RWPE2 (cell line): ENCODE measurements at regions not wholly inside any gene's neighbourhood (a gene's known extent, or its start where the extent isn't known, plus 50 kb on each side); places are given as distances from the start of the nearest gene placed in this dataset.

Experiments
- ATAC-seq: fragments of 200-7000 bp; cut with Tn5 transposase; 3 replicates; pipeline ENCODE4 v1.9.1; 2021; ENCODE audit warnings: low read depth
- DNase-seq: peaks from one replicate; pipeline ENCODE4 v3.0.0-alpha.2; 2020; ENCODE audit warnings: low spot score
- H3K27ac ChIP-seq: fragments of 450-650 bp; 2 replicates; pipeline ENCODE4 v1.5.1; 2017; ENCODE audit warnings: mild to moderate bottlenecking; ENCODE audit not compliant: poor library complexity, severe bottlenecking
- H3K27me3 ChIP-seq: fragments of 250-450 bp; sonication (Bioruptor Pico); 2 replicates; pipeline ENCODE4 v1.5.1; 2021; ENCODE audit warnings: mild to moderate bottlenecking, moderate library complexity; ENCODE audit not compliant: insufficient read depth, poor library complexity, severe bottlenecking
- H3K36me3 ChIP-seq: fragments of 250-450 bp; sonication (Bioruptor Pico); 2 replicates; pipeline ENCODE4 v1.5.1; 2020; ENCODE audit warnings: low read depth, mild to moderate bottlenecking, moderate library complexity
- H3K4me1 ChIP-seq: fragments of 250-450 bp; sonication (Bioruptor Pico); 2 replicates; pipeline ENCODE4 v1.5.1; 2021; ENCODE audit warnings: mild to moderate bottlenecking, moderate library complexity; ENCODE audit not compliant: insufficient read depth, poor library complexity, severe bottlenecking
- H3K4me3 ChIP-seq: fragments of 250-450 bp; sonication (Bioruptor Pico); 2 replicates; pipeline ENCODE4 v1.5.1; 2021; ENCODE audit warnings: mild to moderate bottlenecking, moderate library complexity; ENCODE audit not compliant: severe bottlenecking
- H3K9me3 ChIP-seq: fragments of 250-450 bp; sonication (Bioruptor Pico); 2 replicates; pipeline ENCODE4 v1.5.1; 2021; ENCODE audit warnings: mild to moderate bottlenecking, moderate library complexity; ENCODE audit not compliant: severe bottlenecking
- CTCF ChIP-seq: fragments of 450-650 bp; IDR thresholded peaks from one replicate; pipeline ENCODE4 v1.5.1; 2017; ENCODE audit warnings: mild to moderate bottlenecking, moderate library complexity; ENCODE audit not compliant: poor library complexity, severe bottlenecking

DNA sequence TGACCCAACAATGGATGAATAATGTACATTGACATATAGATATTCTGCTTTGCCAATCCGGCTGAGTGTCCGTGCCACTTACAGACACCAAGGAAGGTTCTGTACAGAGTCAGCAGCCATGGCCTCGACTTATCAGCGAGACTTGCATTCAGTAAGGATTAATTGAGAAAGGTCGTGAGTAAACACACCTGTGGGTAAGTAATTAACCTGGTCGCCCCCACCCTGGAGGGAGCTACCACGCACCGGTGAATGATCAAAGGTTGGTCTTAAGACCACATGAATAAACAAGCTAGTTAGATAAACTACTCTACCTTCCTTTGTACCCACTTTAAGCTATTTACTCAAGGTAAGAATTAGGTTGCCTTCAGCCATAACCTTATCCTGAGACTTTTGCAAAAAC is 66.5 kb upstream of the MFGE8 start:
- Histone ChIP-seq H3K4me3 (no peak overlapping the region), H3K9me3 (no peaks in the 10 kb centered on the region), H3K4me1 (peaks cover 4% of the 10 kb centered on the region), H3K36me3 (no peaks in the 10 kb centered on the region), H3K27me3 (no peaks in the 10 kb centered on the region), H3K27ac (no peak overlapping the region)
- DNase-seq = no peak
- no peak for ATAC-seq
- no peak for TF ChIP-seq CTCF

GRCh38 chr15:88980498-88980897 is 67.3 kb upstream of the MFGE8 start:
- H3K4me1 ChIP-seq = peaks cover 4% of the 10 kb centered on the region
- TF ChIP-seq CTCF = no peak
- ATAC-seq = no peak
- no peak overlapping the region for H3K27ac ChIP-seq
- H3K36me3 ChIP-seq = no peaks in the 10 kb centered on the region
- H3K9me3 ChIP-seq = no peaks in the 10 kb centered on the region
- H3K4me3 ChIP-seq = no peak overlapping the region
- H3K27me3 ChIP-seq = no peaks in the 10 kb centered on the region
- DNase-seq = no peak

GRCh38 chr15:88981244-88982215 is 68.4 kb upstream of the MFGE8 start:
- no peak overlapping the region for H3K27ac ChIP-seq
- H3K27me3 ChIP-seq = no peaks in the 10 kb centered on the region
- ATAC-seq = peak; percentile 79
- no peak for DNase-seq
- H3K4me3 ChIP-seq = no peak overlapping the region
- no peak for TF ChIP-seq CTCF
- no peaks in the 10 kb centered on the region for H3K36me3 ChIP-seq
- H3K4me1 ChIP-seq = peaks cover 4% of the 10 kb centered on the region
- H3K9me3 ChIP-seq = no peaks in the 10 kb centered on the region

DNA sequence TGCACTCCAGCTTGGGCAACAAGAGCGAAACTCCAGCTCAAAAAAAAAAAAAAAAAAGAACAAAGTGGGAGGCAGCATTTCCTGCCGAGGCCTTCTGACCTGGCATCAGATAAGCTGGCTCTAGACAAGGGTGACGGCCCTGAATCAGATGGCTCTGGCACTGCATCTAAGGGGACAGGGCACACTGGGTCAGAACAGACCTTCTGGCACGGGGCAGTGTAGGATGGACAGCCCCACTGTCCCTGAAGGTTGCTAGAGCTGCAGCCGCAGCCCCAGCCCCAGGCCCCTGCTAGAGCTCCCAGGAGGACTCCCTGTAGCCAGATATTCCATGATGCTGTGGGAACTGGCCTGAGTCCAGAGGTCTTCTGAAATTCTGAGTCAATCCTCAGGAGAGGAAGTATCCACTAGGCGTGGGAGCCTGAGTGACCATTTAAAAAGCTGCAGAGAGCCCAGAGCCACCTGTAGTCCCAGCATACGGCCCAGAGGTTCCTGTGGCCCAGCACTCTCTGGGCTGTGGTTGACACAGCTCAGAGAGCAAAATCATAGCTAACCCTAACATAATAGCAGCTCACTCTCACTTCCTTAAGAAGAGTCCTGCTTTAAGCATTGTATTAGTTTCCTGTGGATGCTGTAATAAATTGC is 69.2 kb upstream of the MFGE8 start:
- H3K9me3 ChIP-seq = no peaks in the 10 kb centered on the region
- H3K27ac ChIP-seq = no peak overlapping the region
- TF ChIP-seq CTCF = no peak
- no peak overlapping the region for H3K4me3 ChIP-seq
- peaks cover 4% of the 10 kb centered on the region for H3K4me1 ChIP-seq
- no peaks in the 10 kb centered on the region for H3K27me3 ChIP-seq
- DNase-seq (no peak), ATAC-seq (peak; percentile 63)
- H3K36me3 ChIP-seq = no peaks in the 10 kb centered on the region

DNA sequence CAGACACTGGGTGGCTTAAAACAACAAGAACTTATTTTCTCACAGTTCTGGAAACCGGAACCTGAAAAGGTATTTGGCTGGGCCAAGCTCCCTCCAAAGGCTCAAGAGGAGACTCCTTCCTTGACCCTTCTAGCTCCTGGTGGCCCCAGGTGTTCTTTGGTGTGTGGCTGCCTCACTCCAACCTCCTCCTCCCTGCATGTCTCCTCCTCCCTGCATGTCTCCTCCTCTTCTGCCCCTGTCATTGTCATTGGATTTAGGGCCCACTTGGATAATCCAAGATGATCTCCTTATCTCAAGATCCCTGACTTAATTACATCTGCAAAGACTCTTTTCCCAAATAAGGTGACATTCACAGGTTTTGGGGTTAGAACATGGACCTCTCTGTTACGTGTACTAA is 69.8 kb upstream of the MFGE8 start:
- H3K9me3 ChIP-seq = no peaks in the 10 kb centered on the region
- ATAC-seq = no peak
- no peaks in the 10 kb centered on the region for H3K36me3 ChIP-seq
- no peak for TF ChIP-seq CTCF
- peaks cover 4% of the 10 kb centered on the region for H3K4me1 ChIP-seq
- DNase-seq = no peak
- H3K27ac ChIP-seq = no peak overlapping the region
- H3K4me3 ChIP-seq = no peak overlapping the region
- no peaks in the 10 kb centered on the region for H3K27me3 ChIP-seq
